ENCODE measurements at regions not wholly inside any gene's neighbourhood (a gene's known extent, or its start where the extent isn't known, plus 50 kb on each side); places are given as distances from the start of the nearest gene placed in this dataset.
"Not testable (repeated sequence)": the region's sequence is repeated elsewhere in the genome, so short reads cannot be mapped to it uniquely, and the experiment has no call there.

DNA sequence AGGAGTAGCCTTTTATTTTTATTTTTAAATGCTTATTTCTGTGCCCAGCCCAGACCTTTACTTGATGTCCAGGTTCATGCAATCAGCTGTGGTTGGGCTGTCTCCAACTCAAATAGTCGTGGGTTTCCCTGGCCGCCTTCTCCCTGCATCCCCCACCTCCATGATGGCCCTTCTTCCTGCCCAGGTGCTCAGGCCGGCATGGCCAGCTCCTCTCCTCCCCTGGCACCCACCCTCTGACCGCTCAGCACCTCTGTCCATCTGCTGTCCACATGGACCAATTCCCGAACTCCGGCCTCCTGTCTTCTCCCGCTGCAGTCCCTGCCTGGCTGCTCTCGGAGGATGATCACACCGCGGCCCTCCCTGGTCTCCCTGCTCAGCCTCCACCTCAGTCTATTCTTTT, 81.2 kb upstream of the SULF2 start:
- no peak for DNase-seq

DNA sequence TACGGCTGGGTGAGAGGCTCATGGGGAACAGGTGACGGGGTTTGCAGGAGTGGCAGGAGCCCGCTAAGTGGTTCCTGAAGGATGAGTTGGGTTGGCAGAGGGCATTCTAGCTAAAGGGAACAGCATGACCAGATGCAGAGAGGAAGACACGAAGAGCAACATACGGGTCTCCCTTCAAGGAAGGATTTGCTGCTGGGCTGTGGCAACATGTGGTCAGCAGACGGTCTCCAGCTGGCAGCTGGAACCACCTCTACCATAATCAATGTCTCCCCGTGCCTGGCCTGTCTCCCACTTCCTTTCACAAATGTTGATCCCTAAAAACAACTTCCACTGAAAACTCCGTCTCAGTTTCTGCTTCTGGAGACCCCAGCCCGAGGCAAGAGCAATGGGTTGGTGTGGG, 80.6 kb upstream of the SULF2 start:
- no peak for DNase-seq

GRCh38 chr20:47865451-47865850, 80.2 kb upstream of the SULF2 start:
- no peak for DNase-seq

- DNase-seq = no peak
Observed at GRCh38 chr20:47863981-47864380, 78.7 kb upstream of the SULF2 start.

DNA sequence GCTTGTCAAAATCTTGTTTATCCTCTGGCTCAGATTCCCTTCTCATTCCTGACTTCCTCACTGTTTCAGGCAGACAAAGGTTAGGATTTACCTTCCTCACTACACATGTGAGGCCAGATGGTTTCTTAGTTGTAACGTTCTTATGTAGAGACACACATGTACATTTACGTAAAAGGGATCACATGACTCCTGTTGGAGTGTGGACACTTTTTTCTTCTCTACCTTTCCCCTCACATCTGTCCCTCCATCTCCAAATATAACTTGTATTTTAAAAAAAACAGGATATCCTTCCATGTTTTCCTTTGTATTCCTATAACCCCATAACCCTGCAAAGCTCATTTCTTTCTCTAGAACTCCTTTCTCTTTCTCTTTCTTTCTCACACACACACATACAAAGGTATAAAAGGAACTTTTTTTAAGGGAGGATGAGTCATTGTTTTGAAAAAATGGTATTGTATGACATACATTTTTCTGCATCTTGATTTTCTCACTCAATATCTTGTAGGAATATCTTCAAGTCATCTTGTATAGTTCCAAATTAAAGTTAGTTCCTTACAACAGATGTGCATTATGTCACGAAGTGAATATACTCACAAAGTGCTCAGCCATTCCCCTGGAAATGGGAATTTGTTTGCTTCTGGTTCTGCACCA, 78.2 kb upstream of the SULF2 start:
- DNase-seq = no peak

DNA sequence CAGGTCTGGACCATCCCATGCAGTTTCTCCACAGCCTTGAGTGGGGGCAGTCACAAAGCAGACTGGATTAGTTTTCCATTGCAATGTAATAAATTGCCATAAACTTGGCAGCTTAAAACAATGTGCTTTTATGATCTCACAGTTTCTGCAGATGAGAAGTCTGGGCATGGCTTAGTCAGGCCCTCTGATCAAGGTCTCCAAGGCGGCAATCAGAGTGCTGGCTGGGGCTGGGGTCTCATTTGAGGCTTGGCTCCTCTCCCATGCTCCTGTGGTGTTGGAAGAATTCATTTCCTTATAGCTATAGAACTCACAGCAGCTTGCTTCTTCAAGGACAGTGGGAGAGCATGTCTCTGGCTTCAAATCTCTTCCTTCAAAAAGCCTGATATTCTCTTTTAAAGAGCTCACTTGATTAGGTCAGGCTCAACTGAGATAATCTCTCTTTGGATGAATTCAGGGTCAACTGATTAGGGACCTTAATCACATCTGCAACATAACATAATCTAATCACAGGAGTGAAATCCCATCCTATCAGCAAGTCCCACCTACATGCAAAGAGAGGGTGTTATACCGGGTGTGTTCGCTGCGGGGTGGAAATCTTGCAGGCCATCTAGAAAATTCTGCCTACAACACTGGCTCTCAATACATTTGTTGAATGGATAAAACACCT, 77.4 kb upstream of the SULF2 start:
- no peak for DNase-seq

GRCh38 chr20:47861116-47861515, 75.8 kb upstream of the SULF2 start:
- DNase-seq = no peak

- no peak for DNase-seq
Observed at GRCh38 chr20:47860049-47860830, 75.0 kb upstream of the SULF2 start.

- DNase-seq = no peak
Observed at GRCh38 chr20:47859278-47859677, 74.0 kb upstream of the SULF2 start.

GRCh38 chr20:47857569-47858464, 72.5 kb upstream of the SULF2 start:
- DNase-seq = peak; percentile 15

DNA sequence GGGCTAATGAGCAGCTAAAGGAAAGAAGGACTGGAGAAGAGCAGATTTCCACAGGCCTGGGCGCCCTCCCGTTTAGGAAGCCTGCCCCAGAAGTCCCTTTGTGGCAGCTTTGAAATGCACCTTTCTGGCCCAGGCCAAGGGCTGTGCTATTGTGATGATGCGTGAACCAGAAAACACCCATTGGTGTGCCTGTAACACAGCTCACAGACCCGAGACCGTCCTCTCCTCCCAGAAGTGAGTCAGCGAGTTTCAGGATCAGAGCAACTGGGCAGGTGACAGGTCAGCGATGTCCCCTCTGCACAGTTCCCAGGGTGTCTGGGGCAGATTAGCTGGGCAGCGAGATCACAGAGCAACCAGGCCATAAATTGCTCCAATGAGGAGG, 71.9 kb upstream of the SULF2 start:
- DNase-seq = no peak

DNA sequence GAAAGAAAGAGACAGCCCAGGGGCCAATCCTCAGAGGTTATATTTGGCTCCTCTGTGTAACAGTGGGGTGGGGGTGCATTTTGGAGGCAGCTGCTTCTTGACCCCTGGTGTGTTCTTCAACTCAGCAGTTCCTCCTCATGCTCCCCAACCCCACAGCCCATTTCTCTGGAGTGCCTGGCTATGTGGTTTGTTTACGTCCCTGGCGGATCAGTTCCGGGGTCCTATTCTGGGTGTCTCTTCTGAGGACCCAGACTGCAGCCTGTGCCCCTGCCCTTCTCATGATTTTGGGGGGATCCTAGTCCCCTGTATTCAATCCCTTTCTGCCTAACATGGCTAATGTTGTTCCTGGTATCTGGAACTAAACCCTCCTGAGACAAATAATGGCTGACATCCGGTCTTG, 70.5 kb upstream of the SULF2 start:
- DNase-seq = no peak

- peak; percentile 16 for DNase-seq
Observed at GRCh38 chr20:47854687-47855212, 69.5 kb upstream of the SULF2 start.

DNA sequence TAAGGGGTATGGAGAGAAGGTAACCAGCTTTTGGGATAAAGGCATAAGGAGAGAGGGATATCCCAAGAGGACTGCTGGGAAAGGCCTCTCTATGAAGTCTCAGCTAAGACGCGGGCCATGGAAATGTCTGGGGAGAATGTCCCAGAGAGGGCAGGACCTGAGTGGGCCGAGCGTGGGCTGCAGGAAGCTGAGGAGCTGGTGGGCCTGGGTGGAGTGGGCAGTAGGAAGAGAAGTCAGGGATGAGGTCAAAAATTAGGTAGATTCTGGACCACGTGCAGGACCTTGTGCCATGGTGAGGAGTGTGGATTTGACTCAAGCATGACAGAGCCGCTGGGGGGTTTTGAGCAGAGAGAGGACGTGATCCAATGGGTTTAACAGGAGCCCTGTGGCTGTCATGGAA, 66.5 kb upstream of the SULF2 start:
- DNase-seq = no peak

DNA sequence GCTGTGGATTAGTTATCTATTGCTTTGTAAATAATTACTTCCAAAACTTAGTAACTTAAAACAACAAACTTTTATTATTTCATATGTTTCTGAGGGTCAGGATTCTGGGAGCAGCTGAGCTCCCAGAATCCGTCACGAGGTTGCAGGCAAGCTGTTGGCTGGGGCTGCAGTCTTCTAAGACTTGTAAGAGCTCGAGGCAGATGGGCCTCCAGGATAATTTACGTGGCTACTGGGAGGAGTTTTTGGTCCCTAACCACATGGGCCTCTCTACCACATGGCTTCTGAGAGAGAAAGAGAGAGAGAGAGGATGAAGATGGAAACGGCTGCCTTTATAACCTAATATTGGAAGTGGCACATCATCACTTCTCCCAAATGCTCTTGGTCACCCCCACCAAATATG, 64.9 kb upstream of the SULF2 start:
- DNase-seq = no peak

DNA sequence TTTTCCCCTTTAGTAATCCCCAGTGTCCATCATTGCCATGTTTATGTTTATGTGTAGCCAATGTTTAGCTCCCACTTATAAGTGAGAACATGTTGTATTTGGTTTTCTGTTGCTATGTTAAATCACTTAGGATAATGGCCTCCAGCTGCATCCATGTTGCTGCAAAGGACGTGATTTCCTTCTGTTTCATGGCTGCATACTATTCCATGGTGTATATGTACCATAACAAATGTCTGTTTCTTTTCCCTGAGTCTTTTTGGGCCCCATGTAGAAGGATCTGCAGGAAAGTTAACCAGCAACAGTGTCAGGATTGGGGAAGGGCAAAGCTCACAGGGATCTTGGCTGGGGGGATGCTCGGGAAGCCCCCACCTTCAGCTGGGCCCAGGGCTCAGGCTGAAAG, 64.3 kb upstream of the SULF2 start:
- DNase-seq = no peak

GRCh38 chr20:47849006-47849405, 63.7 kb upstream of the SULF2 start:
- DNase-seq = no peak

GRCh38 chr20:47848534-47848933, 63.3 kb upstream of the SULF2 start:
- DNase-seq = not testable (repeated sequence)

- no peak for DNase-seq
Observed at GRCh38 chr20:47847884-47848485, 62.7 kb upstream of the SULF2 start.

GRCh38 chr20:47847220-47847619, 61.9 kb upstream of the SULF2 start:
- DNase-seq = not testable (repeated sequence)

GRCh38 chr20:47846651-47847050, 61.4 kb upstream of the SULF2 start:
- DNase-seq = not testable (repeated sequence)

DNA sequence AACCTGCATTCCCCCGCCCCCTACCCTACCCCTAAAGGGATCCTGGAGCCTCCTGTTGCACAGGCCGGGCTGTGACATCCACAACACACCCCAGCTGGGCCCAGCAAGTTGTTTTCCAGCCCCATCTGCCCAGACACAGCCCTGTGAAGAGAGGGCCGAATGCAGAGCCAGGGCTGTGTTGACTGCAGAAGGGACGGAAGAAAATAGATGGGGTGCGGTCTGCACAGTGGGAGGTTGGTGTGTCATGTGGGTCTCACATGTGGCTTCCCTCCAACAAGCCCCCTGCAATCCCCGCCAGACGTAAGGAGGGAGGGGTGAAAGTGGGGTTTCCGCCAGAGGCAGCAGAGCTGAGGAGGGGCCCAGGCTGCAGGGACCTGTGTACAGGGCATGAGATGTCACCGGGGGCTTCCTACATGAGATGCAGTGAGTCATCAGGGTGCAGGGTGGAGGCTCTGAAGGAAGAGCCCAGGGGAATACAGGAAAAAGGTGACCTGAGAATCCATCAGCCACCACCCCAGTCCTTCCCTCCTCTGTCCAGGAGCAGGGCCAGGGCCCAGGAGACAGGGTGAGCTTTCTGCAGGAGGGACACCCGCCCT, 60.2 kb upstream of the SULF2 start:
- DNase-seq = not testable (repeated sequence)
